RWPE2 (cell line): ENCODE measurements at regions not wholly inside any gene's neighbourhood (a gene's known extent, or its start where the extent isn't known, plus 50 kb on each side); places are given as distances from the start of the nearest gene placed in this dataset.

Experiments
- ATAC-seq: fragments of 200-7000 bp; cut with Tn5 transposase; 3 replicates; pipeline ENCODE4 v1.9.1; 2021; ENCODE audit warnings: low read depth
- DNase-seq: peaks from one replicate; pipeline ENCODE4 v3.0.0-alpha.2; 2020; ENCODE audit warnings: low spot score
- H3K27ac ChIP-seq: fragments of 450-650 bp; 2 replicates; pipeline ENCODE4 v1.5.1; 2017; ENCODE audit warnings: mild to moderate bottlenecking; ENCODE audit not compliant: poor library complexity, severe bottlenecking
- H3K27me3 ChIP-seq: fragments of 250-450 bp; sonication (Bioruptor Pico); 2 replicates; pipeline ENCODE4 v1.5.1; 2021; ENCODE audit warnings: mild to moderate bottlenecking, moderate library complexity; ENCODE audit not compliant: insufficient read depth, poor library complexity, severe bottlenecking
- H3K36me3 ChIP-seq: fragments of 250-450 bp; sonication (Bioruptor Pico); 2 replicates; pipeline ENCODE4 v1.5.1; 2020; ENCODE audit warnings: low read depth, mild to moderate bottlenecking, moderate library complexity
- H3K4me1 ChIP-seq: fragments of 250-450 bp; sonication (Bioruptor Pico); 2 replicates; pipeline ENCODE4 v1.5.1; 2021; ENCODE audit warnings: mild to moderate bottlenecking, moderate library complexity; ENCODE audit not compliant: insufficient read depth, poor library complexity, severe bottlenecking
- H3K4me3 ChIP-seq: fragments of 250-450 bp; sonication (Bioruptor Pico); 2 replicates; pipeline ENCODE4 v1.5.1; 2021; ENCODE audit warnings: mild to moderate bottlenecking, moderate library complexity; ENCODE audit not compliant: severe bottlenecking
- H3K9me3 ChIP-seq: fragments of 250-450 bp; sonication (Bioruptor Pico); 2 replicates; pipeline ENCODE4 v1.5.1; 2021; ENCODE audit warnings: mild to moderate bottlenecking, moderate library complexity; ENCODE audit not compliant: severe bottlenecking
- TF ChIP-seq, protein P1 (sequence below): fragments of 450-650 bp; IDR thresholded peaks from one replicate; pipeline ENCODE4 v1.5.1; 2017; ENCODE audit warnings: mild to moderate bottlenecking, moderate library complexity; ENCODE audit not compliant: poor library complexity, severe bottlenecking

DNA sequence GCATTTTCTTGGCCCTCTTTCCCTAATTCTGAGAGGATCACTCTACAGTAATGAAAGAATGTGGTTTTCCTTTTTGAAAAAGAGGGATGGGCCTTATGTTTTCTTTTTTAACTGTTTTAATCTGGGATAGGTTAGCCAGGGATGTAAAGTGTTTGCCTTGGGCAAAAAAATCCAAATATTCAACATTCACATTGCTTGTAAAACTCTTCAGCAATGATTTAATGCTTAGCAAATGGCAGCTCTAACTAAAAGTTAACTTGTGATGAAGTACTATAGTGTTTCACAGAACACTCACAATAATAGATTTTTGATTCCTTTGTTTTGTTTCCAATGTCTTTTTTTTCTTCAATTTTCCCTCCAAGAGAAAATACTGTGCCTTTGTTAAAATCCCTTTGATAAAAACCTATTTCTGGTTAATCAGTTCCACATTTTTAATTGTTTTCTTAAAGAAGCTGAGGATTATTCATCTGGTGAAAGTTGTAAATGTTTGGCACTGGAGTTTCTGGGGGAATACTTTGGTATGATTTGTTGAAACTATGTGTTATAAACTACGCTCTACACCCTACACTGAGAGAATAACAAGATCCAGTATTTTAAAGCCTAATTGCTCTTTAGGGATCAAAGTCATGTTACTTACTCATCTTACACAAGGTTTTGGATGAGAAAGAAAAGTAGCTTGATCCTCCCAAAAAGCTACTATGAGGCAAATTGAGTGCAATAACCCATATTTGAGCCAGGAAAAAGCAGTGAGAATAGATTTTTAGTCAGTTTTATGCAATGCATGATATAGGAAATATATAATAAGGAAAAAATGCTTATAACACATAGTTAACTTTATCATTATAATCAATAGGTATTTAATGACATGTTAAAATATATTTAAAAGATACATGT, 335.8 kb downstream of the EPHA7 start:
- TF ChIP-seq, protein P1, sequence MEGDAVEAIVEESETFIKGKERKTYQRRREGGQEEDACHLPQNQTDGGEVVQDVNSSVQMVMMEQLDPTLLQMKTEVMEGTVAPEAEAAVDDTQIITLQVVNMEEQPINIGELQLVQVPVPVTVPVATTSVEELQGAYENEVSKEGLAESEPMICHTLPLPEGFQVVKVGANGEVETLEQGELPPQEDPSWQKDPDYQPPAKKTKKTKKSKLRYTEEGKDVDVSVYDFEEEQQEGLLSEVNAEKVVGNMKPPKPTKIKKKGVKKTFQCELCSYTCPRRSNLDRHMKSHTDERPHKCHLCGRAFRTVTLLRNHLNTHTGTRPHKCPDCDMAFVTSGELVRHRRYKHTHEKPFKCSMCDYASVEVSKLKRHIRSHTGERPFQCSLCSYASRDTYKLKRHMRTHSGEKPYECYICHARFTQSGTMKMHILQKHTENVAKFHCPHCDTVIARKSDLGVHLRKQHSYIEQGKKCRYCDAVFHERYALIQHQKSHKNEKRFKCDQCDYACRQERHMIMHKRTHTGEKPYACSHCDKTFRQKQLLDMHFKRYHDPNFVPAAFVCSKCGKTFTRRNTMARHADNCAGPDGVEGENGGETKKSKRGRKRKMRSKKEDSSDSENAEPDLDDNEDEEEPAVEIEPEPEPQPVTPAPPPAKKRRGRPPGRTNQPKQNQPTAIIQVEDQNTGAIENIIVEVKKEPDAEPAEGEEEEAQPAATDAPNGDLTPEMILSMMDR, result no peak
- H3K27ac ChIP-seq, result no peak overlapping the region
- DNase-seq (no peak), ATAC-seq (no peak)
- no peaks in the 10 kb centered on the region for H3K4me1 ChIP-seq
- no peaks in the 10 kb centered on the region for H3K9me3 ChIP-seq
- H3K27me3 ChIP-seq, result no peaks in the 10 kb centered on the region
- H3K36me3 ChIP-seq, result no peaks in the 10 kb centered on the region
- no peak overlapping the region for H3K4me3 ChIP-seq

DNA sequence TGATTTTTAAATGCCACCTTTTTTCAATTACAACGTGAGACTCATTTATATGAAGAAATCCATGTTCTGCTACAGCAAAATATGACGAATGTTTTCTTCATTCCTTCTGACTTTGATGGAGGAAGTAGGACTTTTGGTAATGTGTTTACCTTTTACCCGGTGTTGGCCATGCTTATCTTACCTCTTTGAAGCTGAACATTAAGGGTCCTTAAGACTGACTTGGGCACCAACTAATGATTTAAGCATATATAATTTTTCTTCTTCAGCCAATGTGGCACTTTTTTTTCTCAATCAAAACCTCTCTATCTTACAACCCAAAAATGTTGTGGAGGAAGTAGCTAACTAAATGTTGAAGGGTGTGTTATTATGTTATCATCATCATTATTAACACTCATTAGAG, 337.5 kb downstream of the EPHA7 start:
- Histone ChIP-seq H3K27ac (no peak overlapping the region), H3K4me1 (no peaks in the 10 kb centered on the region), H3K36me3 (no peaks in the 10 kb centered on the region), H3K9me3 (no peaks in the 10 kb centered on the region), H3K4me3 (no peak overlapping the region), H3K27me3 (no peaks in the 10 kb centered on the region)
- TF ChIP-seq, protein P1, result no peak
- ATAC-seq, result no peak
- DNase-seq, result no peak

- Histone ChIP-seq H3K4me1 (no peaks in the 10 kb centered on the region), H3K27me3 (no peaks in the 10 kb centered on the region), H3K4me3 (no peak overlapping the region), H3K36me3 (no peaks in the 10 kb centered on the region), H3K27ac (no peak overlapping the region), H3K9me3 (no peaks in the 10 kb centered on the region)
- DNase-seq (no peak), ATAC-seq (no peak)
- TF ChIP-seq, protein P1, result no peak
Observed at GRCh38 chr6:93079061-93079460, 340.3 kb downstream of the EPHA7 start.

GRCh38 chr6:93073811-93074210, 345.5 kb downstream of the EPHA7 start:
- TF ChIP-seq, protein P1, result no peak
- H3K4me3 ChIP-seq, result no peak overlapping the region
- no peaks in the 10 kb centered on the region for H3K36me3 ChIP-seq
- H3K9me3 ChIP-seq, result no peaks in the 10 kb centered on the region
- DNase-seq, result no peak
- ATAC-seq, result no peak
- H3K27me3 ChIP-seq, result no peaks in the 10 kb centered on the region
- H3K4me1 ChIP-seq, result no peaks in the 10 kb centered on the region
- H3K27ac ChIP-seq, result no peak overlapping the region

- Histone ChIP-seq H3K27ac (no peak overlapping the region), H3K9me3 (no peaks in the 10 kb centered on the region), H3K4me3 (no peak overlapping the region), H3K36me3 (no peaks in the 10 kb centered on the region), H3K27me3 (no peaks in the 10 kb centered on the region), H3K4me1 (no peaks in the 10 kb centered on the region)
- ATAC-seq (no peak), DNase-seq (no peak)
- TF ChIP-seq, protein P1, result no peak
Observed at GRCh38 chr6:93069856-93070255, 349.5 kb downstream of the EPHA7 start.
